ENCODE measurements at regions not wholly inside any gene's neighbourhood (a gene's known extent, or its start where the extent isn't known, plus 50 kb on each side); places are given as distances from the start of the nearest gene placed in this dataset.

GRCh38 chr1:234535763-234536515 lies 57.0 kb upstream of the TARBP1 start:
- no peak for DNase-seq

- DNase-seq, result no peak
Observed at GRCh38 chr1:234535218-234535617, 56.2 kb upstream of the TARBP1 start.

GRCh38 chr1:234533975-234534876 lies 55.2 kb upstream of the TARBP1 start:
- DNase-seq, result no peak

- no peak for DNase-seq
Observed at GRCh38 chr1:234533034-234533891, 54.3 kb upstream of the TARBP1 start.

- no peak for DNase-seq
Observed at GRCh38 chr1:234532503-234532922, 53.5 kb upstream of the TARBP1 start.

GRCh38 chr1:234531151-234531635 lies 52.2 kb upstream of the TARBP1 start:
- DNase-seq, result no peak

- no peak for DNase-seq
Observed at GRCh38 chr1:234530672-234531071, 51.7 kb upstream of the TARBP1 start.

- no peak for DNase-seq
Observed at GRCh38 chr1:234529950-234530237, 50.9 kb upstream of the TARBP1 start.

GRCh38 chr1:234529095-234529949 lies 50.3 kb upstream of the TARBP1 start:
- no peak for DNase-seq

Measured in NCI-H1436 (cell line).